K562 (cell line): ENCODE measurements at regions not wholly inside any gene's neighbourhood (a gene's known extent, or its start where the extent isn't known, plus 50 kb on each side); places are given as distances from the start of the nearest gene placed in this dataset.

Experiments used
- ARID3A ChIP-seq: IDR thresholded peaks from 2 replicates; pipeline ENCODE4 v1.6.1; 2012; ENCODE audit warnings: low read depth, low read length, improper control_type of control experiment, borderline replicate concordance
- ATF7 ChIP-seq: fragments of 450-650 bp; IDR thresholded peaks from 2 replicates; pipeline ENCODE4 v1.7.1; 2014; ENCODE audit warnings: mild to moderate bottlenecking, moderate library complexity
- CBX8 ChIP-seq: fragments of 200-600 bp; sonication (generic); IDR thresholded peaks from 2 replicates; pipeline ENCODE4 v1.6.1; 2012; ENCODE audit warnings: borderline replicate concordance, mixed run types, low read depth, mild to moderate bottlenecking, moderate library complexity, mixed read lengths, low read length, control low read depth, inconsistent platforms; ENCODE audit not compliant: poor library complexity, severe bottlenecking; ENCODE audit errors: extremely low read depth
- CEBPB ChIP-seq: fragments of 450-650 bp; IDR thresholded peaks from 2 replicates; pipeline ENCODE4 v1.6.1; 2016; ENCODE audit warnings: missing genetic modification characterization, missing compliant biosample characterization
- EP300 ChIP-seq: IDR thresholded peaks from 2 replicates; pipeline ENCODE4 v1.6.1; 2012; ENCODE audit warnings: low read length, improper control_type of control experiment
- FOXA3 ChIP-seq, 2 experiments: fragments of 450-650 bp in 1 of 2; sonication (generic) in 1 of 2; formaldehyde crosslinking; IDR thresholded peaks in 1 of 2; conservative IDR thresholded peaks in 1 of 2; 2 replicates each; pipeline versions ENCODE4 v1.4.0 to v1.8.0; 2020 to 2022; ENCODE audit warnings: mild to moderate bottlenecking in 2 of 2, missing genetic modification reagents in 1 of 2
- HBP1 ChIP-seq: fragments of 450-650 bp; formaldehyde crosslinking; IDR thresholded peaks from 2 replicates; pipeline ENCODE4 v1.4.0; 2022; ENCODE audit warnings: missing genetic modification characterization
- HDAC6 ChIP-seq: IDR thresholded peaks from 2 replicates; pipeline ENCODE4 v1.6.1; 2012; ENCODE audit warnings: low read depth, mild to moderate bottlenecking, control low read depth, inconsistent platforms, low read length, moderate library complexity
- MEF2D ChIP-seq: conservative IDR thresholded peaks from 2 replicates; pipeline ENCODE4 v1.6.1; 2016; ENCODE audit warnings: low read depth, missing genetic modification characterization, missing compliant biosample characterization
- MYBL2 ChIP-seq, 2 experiments: fragments of 450-650 bp in 1 of 2; sonication (generic) in 1 of 2; formaldehyde crosslinking in 1 of 2; IDR thresholded peaks; 2 replicates each; pipeline versions ENCODE4 v1.6.1 to v1.8.1; 2017 to 2022; ENCODE audit warnings: borderline replicate concordance in 1 of 2, inconsistent platforms in 1 of 2, low read depth in 1 of 2, mild to moderate bottlenecking in 1 of 2, missing genetic modification reagents in 1 of 2, moderate library complexity in 1 of 2
- NCOR1 ChIP-seq: fragments of 450-650 bp; IDR thresholded peaks from 2 replicates; pipeline ENCODE4 v1.6.1; 2016; ENCODE audit warnings: mild to moderate bottlenecking, moderate library complexity
- NFATC3 ChIP-seq: fragments of 450-650 bp; IDR thresholded peaks from 2 replicates; pipeline ENCODE4 v1.6.1; 2017; ENCODE audit warnings: mild to moderate bottlenecking
- PURB ChIP-seq: sonication (generic); formaldehyde crosslinking; IDR thresholded peaks from 2 replicates; pipeline ENCODE4 v1.9.0; 2021; ENCODE audit warnings: low read depth, mild to moderate bottlenecking, missing genetic modification reagents
- PYGO2 ChIP-seq: fragments of 450-650 bp; IDR thresholded peaks from 2 replicates; pipeline ENCODE4 v1.6.1; 2016; ENCODE audit warnings: mild to moderate bottlenecking, missing genetic modification characterization, moderate library complexity, missing compliant biosample characterization
- SAP30 ChIP-seq: fragments of 200-600 bp; sonication (generic); IDR thresholded peaks from 2 replicates; pipeline ENCODE4 v1.6.1; 2012; ENCODE audit warnings: borderline replicate concordance, low read depth, mild to moderate bottlenecking, moderate library complexity, low read length, control low read depth, inconsistent platforms; ENCODE audit not compliant: insufficient read depth, poor library complexity, severe bottlenecking
- SMARCA4 ChIP-seq: fragments of 450-650 bp; IDR thresholded peaks from 2 replicates; pipeline ENCODE4 v1.6.1; 2016
- SRSF3 ChIP-seq: fragments of 200-400 bp; formaldehyde crosslinking; IDR thresholded peaks from 2 replicates; pipeline ENCODE4 v1.6.1; 2016; ENCODE audit warnings: mild to moderate bottlenecking, low read length, moderate library complexity; ENCODE audit not compliant: insufficient read depth
- TCF15 ChIP-seq: fragments of 250-450 bp; sonication (Bioruptor Pico); IDR thresholded peaks from 2 replicates; pipeline ENCODE4 v1.8.0; 2022; ENCODE audit warnings: moderate library complexity, mild to moderate bottlenecking, inconsistent platforms
- ZBED1 ChIP-seq: IDR thresholded peaks from 2 replicates; pipeline ENCODE4 v1.6.1; 2014
- ZBTB2 ChIP-seq: fragments of 450-650 bp; IDR thresholded peaks from 2 replicates; pipeline ENCODE4 v1.6.1; 2016; ENCODE audit warnings: antibody characterized with exemption
- ZBTB43 ChIP-seq: sonication (generic); formaldehyde crosslinking; IDR thresholded peaks from 2 replicates; pipeline ENCODE4 v1.8.0; 2023; ENCODE audit warnings: mild to moderate bottlenecking, missing genetic modification reagents

GRCh38 chr21:35343046-35343819 is 294.1 kb upstream of the RUNX1 start (continued):
- TF ChIP-seq HBP1 (CRISPR knock-in tag) (no peak), PURB (CRISPR knock-in tag) (no peak), FOXA3 (CRISPR knock-in tag; conservative IDR thresholded peaks at IDR 0.05 in 1 of 2, IDR thresholded peaks at IDR 0.05 in 1 of 2) (peak in 1 of 2 experiments; percentile 28; a peak in 1 of 4 replicates), ATF7 (no peak), EP300 (peak; percentile 44; the same call in 1 of the 2 replicates), CBX8 (no peak), PYGO2 (tag) (no peak), ZBED1 (no peak), NFATC3 (no peak), SMARCA4 (peak; percentile 73), HDAC6 (no peak), SRSF3 (no peak), CEBPB (peak; percentile 38; the same call in 1 of the 2 replicates), NCOR1 (no peak), MEF2D (tag) (peak; percentile 89), ZBTB2 (no peak), SAP30 (no peak), TCF15 (CRISPR knock-in tag) (no peak), MYBL2 (IDR thresholded peaks at IDR 0.05; ENCODE audit: low read depth) (no peak), MYBL2 (CRISPR knock-in tag; IDR thresholded peaks at IDR 0.05; ENCODE audit: borderline replicate concordance) (no peak), ZBTB43 (no peak), ARID3A (no peak)
